ENCODE measurements at regions not wholly inside any gene's neighbourhood (a gene's known extent, or its start where the extent isn't known, plus 50 kb on each side); places are given as distances from the start of the nearest gene placed in this dataset.

DNA sequence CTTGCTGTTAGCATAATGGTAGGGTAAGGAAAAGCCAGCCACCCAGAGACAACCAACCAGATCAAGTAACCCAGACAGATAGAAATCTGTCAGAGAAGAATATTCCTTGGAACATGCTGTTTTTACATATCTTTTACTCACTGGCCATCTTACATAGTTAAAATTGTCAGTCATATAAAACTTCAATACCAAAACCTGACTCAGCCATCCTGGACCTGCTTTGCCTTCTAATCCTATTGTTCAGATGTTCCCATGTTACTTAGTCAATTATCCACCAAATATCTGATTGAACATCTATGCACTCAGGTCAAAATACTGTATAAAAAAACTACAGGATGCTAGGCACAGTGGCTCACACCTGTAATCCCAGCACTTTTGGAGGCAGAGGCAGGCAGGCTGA, 466.5 kb upstream of the NRP1 start:
- TF ChIP-seq POLR2AphosphoS5 (IDR thresholded peaks at IDR 0.05; ENCODE audit: low read depth, low read length) (no peak), TAF1 (IDR thresholded peaks at IDR 0.05; ENCODE audit: borderline replicate concordance, low read depth, low read length) (no peak), POLR2A (IDR thresholded peaks at IDR 0.05; ENCODE audit: low read depth, low read length) (no peak)
- FAIRE-seq (no peak), DNase-seq (ENCODE audit: insufficient read length) (no peak)

DNA sequence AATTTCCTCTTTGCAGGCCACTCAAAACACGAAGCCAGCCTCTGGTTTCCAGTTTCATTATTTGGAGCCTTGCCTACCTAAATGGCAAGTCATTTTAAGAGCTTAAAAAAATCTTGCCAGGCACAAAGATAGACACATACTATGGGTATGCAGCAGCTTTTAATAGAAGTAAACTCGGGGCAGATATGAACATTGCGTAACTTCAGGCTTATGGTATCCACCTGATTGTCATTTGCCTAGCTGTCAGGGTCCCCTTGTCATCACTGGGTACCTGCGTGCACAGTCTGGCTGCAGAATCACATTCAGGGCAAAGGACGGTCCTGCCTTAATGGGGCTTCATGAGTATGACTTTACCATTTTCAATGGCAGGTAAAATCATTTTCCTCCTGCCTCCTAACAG, 466.1 kb upstream of the NRP1 start:
- no peak for TF ChIP-seq TAF1 (IDR thresholded peaks at IDR 0.05; ENCODE audit: borderline replicate concordance, low read depth, low read length)
- DNase-seq (ENCODE audit: insufficient read length) (no peak), FAIRE-seq (no peak)

DNA sequence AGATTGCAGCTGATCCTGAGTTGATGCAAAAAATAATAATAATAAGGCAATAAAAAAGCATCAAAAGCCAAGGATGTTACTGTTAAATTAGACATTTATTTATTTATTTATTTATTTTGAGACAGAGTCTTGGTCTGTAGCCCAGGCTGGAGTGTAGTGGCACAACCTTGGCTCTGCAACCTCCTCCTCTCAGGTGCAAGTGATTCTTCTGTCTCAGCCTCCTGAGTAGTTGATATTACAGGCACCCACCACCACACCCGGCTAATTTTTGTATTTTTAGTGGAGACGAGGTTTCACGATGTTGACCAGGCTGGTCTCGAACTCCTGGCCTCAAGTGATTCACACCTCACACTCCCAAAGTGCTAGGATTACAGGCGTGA, 465.5 kb upstream of the NRP1 start:
- FAIRE-seq (no peak), DNase-seq (ENCODE audit: insufficient read length) (no peak)
- TF ChIP-seq POLR2A (IDR thresholded peaks at IDR 0.05; ENCODE audit: low read depth, low read length) (no peak), TAF1 (IDR thresholded peaks at IDR 0.05; ENCODE audit: borderline replicate concordance, low read depth, low read length) (no peak), POLR2AphosphoS5 (IDR thresholded peaks at IDR 0.05; ENCODE audit: low read depth, low read length) (no peak)

DNA sequence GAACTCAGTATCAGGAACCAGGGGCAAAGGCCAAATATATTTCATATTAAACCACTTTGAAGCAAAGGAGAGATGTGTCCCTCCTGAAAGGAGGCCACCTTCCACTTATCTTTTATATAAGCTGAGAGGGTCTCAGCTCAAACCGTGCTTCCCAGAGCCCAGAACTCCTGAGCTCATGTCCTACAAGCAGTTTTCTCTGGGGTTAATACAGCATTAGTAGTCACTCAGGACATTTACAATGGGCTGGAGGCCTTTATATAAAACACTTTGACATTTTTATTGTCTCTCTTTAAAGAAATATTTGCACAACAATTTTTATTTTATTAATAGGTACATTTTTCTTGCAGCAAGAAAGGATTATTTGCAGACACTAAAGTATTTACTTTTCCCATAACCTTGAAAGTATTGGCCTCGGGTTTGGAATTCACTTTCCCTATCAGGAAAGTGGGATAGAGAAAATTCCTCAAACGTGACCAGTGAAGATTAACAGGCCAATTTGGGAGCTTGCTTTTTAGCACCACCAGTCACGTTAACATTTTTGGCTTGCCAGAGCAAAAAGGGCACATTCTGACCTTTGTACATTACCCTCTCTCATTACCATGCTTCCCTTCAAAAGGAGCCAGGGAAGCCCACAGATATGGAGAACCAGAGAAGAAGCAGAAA, 464.9 kb upstream of the NRP1 start:
- DNase-seq (ENCODE audit: insufficient read length) = no peak

DNA sequence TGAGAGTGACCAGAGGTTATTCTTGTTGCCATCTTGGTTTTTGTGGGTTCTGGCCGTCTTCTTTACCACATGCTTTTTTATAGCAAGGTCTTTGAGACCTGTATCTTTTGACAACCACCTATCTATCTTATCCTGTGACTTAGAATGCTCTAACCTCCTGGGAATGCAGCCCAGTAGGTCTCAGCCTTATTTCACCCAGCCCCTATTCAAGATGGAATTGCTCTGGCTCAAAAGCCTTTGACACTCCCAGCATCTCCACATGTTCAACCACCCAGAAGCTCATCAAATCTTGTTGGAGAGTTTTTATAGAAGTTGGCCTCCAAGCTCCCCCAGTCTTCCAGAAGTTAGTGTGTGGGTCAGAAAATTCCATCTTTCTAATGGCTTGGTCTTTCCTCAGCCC, 464.3 kb upstream of the NRP1 start:
- FAIRE-seq = no peak

More for the DNA sequence above, 464.9 kb upstream of the NRP1 start:
- no peak for FAIRE-seq
- TF ChIP-seq TAF1 (IDR thresholded peaks at IDR 0.05; ENCODE audit: borderline replicate concordance, low read depth, low read length) (no peak), POLR2A (IDR thresholded peaks at IDR 0.05; ENCODE audit: low read depth, low read length) (no peak), POLR2AphosphoS5 (IDR thresholded peaks at IDR 0.05; ENCODE audit: low read depth, low read length) (no peak)

DNA sequence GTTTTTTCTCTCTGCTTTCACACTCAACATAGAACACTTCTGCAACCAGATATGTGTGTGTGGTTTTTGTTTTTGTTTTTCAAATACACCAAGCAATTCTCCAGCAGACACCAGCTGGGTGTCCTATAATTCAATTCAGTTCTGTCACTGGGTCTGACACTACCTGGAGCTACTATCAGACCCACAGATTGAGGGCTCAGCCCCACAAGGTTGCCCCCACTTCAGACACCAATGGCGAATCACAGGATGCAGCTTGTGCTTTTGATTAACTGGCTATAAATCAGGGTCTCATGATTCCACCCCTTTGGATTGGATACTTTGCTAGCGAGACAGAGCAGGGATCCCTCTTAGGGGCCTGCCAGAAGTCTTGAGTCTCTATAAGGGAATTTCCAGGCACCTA, 462.2 kb upstream of the NRP1 start:
- no peak for DNase-seq (ENCODE audit: insufficient read length)
- no peak for TF ChIP-seq TAF1 (IDR thresholded peaks at IDR 0.05; ENCODE audit: borderline replicate concordance, low read depth, low read length)
- no peak for TF ChIP-seq POLR2AphosphoS5 (IDR thresholded peaks at IDR 0.05; ENCODE audit: low read depth, low read length)
- TF ChIP-seq POLR2A (IDR thresholded peaks at IDR 0.05; ENCODE audit: low read depth, low read length) = no peak
- FAIRE-seq = no peak

More for the DNA sequence above, 464.3 kb upstream of the NRP1 start:
- no peak for TF ChIP-seq POLR2AphosphoS5 (IDR thresholded peaks at IDR 0.05; ENCODE audit: low read depth, low read length)
- TF ChIP-seq TAF1 (IDR thresholded peaks at IDR 0.05; ENCODE audit: borderline replicate concordance, low read depth, low read length) = no peak
- TF ChIP-seq POLR2A (IDR thresholded peaks at IDR 0.05; ENCODE audit: low read depth, low read length) = no peak
- no peak for DNase-seq (ENCODE audit: insufficient read length)

DNA sequence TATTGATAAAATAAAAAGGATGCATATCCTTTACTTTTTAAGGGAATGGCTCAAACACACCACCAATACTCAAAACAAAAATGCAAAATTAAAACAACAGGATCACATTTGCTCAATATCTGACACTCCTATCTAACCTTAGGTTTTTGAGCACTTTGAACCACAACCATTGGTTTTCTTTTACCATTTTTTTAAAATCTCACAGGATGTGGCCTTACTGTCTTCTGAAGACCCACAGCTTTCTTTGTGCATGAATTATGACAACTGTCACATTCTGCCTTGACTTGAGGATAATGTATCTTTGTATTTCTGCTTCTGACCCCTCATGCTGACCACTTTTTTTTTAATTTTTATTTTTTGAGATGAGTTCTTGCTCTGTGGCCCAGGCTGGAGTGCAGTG, 461.1 kb upstream of the NRP1 start:
- FAIRE-seq = no peak

DNA sequence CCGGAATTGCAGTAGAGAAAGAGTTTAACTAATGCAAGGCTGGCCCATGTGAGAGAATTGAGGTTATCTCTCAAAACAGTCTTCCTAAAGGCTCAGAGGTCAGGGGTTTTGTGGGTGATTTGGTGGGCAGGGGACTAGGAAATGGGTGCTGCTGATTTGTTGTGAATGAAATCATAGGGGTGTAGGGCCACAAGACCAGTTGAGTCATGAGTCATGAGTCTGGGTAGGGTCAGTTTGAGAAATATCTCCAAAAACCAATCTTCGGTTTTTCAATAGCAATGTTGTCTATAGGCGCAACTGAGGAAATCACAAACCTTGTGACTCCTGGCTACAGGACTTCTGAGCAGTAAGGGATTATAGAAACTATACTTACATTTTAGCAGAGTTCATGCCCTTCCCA, 460.0 kb upstream of the NRP1 start:
- no peak for DNase-seq (ENCODE audit: insufficient read length)
- no peak for FAIRE-seq
- TF ChIP-seq POLR2AphosphoS5 (IDR thresholded peaks at IDR 0.05; ENCODE audit: low read depth, low read length) = no peak
- TF ChIP-seq POLR2A (IDR thresholded peaks at IDR 0.05; ENCODE audit: low read depth, low read length) = no peak
- no peak for TF ChIP-seq TAF1 (IDR thresholded peaks at IDR 0.05; ENCODE audit: borderline replicate concordance, low read depth, low read length)

More for the DNA sequence above, 461.1 kb upstream of the NRP1 start:
- DNase-seq (ENCODE audit: insufficient read length) = no peak
- TF ChIP-seq TAF1 (IDR thresholded peaks at IDR 0.05; ENCODE audit: borderline replicate concordance, low read depth, low read length) (no peak), POLR2A (IDR thresholded peaks at IDR 0.05; ENCODE audit: low read depth, low read length) (no peak), POLR2AphosphoS5 (IDR thresholded peaks at IDR 0.05; ENCODE audit: low read depth, low read length) (no peak)

DNA sequence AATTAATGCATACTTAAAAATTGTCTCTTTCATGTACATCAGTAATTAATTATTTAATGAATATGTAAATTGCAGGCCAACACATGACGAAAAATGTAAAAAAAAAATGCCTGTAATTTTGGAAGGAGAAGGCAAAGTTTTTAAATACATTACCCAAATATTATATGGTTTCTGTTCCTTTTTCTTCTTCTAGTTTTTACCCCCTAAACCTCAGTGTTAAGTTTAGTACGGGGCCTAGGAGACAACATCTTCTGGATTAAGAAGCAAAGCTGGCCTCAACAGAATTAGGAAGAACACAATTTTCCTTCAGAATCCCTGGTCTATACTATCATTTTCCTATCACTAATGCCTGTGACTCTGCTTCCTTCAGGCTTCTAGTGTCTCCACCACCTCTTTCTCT, 459.3 kb upstream of the NRP1 start:
- FAIRE-seq (no peak), DNase-seq (ENCODE audit: insufficient read length) (no peak)
- no peak for TF ChIP-seq POLR2AphosphoS5 (IDR thresholded peaks at IDR 0.05; ENCODE audit: low read depth, low read length)
- no peak for TF ChIP-seq POLR2A (IDR thresholded peaks at IDR 0.05; ENCODE audit: low read depth, low read length)
- TF ChIP-seq TAF1 (IDR thresholded peaks at IDR 0.05; ENCODE audit: borderline replicate concordance, low read depth, low read length) = no peak

DNA sequence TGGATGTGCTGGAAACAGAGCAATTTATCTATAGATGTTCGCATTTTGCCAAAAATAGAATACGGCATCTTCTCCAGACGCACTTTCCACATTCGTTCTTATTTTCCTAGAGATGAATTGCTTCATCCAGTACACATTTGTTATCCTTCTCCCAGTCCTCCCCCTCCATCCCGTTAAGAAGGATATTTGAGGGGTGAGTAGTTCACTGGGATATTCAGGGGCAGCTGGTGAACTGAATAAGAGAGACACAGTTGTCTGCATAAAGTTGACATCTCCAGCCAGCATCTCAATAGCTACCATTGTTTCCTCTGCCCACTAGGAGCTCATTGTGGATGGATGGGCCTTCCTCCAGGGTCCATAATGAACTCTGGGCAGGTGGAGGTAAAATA, 456.8 kb upstream of the NRP1 start:
- no peak for DNase-seq (ENCODE audit: insufficient read length)
- TF ChIP-seq POLR2A (IDR thresholded peaks at IDR 0.05; ENCODE audit: low read depth, low read length) = no peak
- TF ChIP-seq POLR2AphosphoS5 (IDR thresholded peaks at IDR 0.05; ENCODE audit: low read depth, low read length) = no peak
- no peak for TF ChIP-seq TAF1 (IDR thresholded peaks at IDR 0.05; ENCODE audit: borderline replicate concordance, low read depth, low read length)
- FAIRE-seq = no peak

DNA sequence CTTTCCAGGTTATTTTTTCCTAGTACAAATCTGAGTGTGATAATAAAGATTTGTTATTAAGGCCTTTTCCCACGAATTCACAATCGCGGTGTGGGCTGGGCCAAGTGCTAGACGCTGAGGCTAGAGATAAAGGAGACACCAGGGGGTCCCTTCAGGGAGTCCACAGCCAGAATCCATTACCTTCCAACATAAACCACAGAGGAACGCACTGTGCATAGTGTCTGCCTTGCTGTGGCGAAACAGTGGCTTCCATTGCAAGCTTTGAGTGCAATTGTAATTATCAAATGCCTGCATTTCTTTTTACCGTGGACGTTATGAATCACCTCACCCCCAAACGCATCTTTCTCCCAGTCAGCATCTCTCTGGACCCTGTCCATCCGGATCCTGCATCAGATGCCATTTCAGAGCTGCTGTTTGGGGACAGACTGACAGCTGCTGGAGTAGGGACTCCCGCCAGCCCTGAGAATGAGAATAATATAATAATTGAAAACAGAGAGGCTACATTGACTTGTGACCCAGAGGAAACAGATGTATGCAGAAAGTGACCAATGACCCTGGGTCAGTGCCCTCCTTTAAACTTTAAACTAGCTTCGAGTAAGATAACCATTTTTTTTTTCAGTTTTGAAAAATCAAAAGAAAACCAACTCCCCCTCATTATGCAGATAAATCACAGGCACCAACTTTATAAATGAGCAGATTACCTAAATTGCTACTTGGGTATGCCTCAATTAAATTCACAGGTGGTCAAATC, 456.2 kb upstream of the NRP1 start:
- DNase-seq (ENCODE audit: insufficient read length) (no peak), FAIRE-seq (no peak)

DNA sequence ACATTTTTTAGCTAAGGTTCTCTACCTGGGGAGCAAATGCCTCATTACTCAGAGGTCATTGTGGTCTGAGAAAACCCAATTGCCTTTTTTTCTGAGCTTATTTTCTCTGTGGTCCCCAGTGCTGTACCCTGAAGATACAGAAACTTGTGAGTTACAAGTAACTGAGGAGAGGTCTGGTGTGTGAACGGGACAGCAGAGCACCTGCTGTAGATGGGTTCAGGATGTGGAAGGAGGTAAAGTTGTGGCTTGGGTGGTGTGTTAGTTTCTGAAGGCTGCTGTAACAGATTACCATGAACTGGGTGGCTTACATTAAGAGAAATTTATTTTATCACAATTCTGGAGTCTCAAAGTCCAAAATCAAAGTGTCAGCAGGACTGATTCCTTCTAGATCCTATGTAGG, 449.1 kb upstream of the NRP1 start:
- DNase-seq (ENCODE audit: insufficient read length) (no peak), FAIRE-seq (no peak)
- TF ChIP-seq POLR2A (IDR thresholded peaks at IDR 0.05; ENCODE audit: low read depth, low read length) (no peak), TAF1 (IDR thresholded peaks at IDR 0.05; ENCODE audit: borderline replicate concordance, low read depth, low read length) (no peak), POLR2AphosphoS5 (IDR thresholded peaks at IDR 0.05; ENCODE audit: low read depth, low read length) (no peak)

More for the DNA sequence above, 456.2 kb upstream of the NRP1 start:
- TF ChIP-seq POLR2AphosphoS5 (IDR thresholded peaks at IDR 0.05; ENCODE audit: low read depth, low read length) = no peak
- no peak for TF ChIP-seq TAF1 (IDR thresholded peaks at IDR 0.05; ENCODE audit: borderline replicate concordance, low read depth, low read length)
- no peak for TF ChIP-seq POLR2A (IDR thresholded peaks at IDR 0.05; ENCODE audit: low read depth, low read length)
